SK-N-SH (cell line): ENCODE measurements at regions not wholly inside any gene's neighbourhood (a gene's known extent, or its start where the extent isn't known, plus 50 kb on each side); places are given as distances from the start of the nearest gene placed in this dataset.

Experiments used
- CTCF ChIA-PET: fragments of 300-600, 350-600 bp; formaldehyde crosslinking; extraction: SDS; loops from one replicate; lab custom pipeline; 2021; lab: Yijun Ruan, JAX
- POLR2A ChIA-PET: fragments of 350-600 bp; sonication (Branson Sonifier 250); formaldehyde crosslinking; extraction: SDS; loops from one replicate; lab custom pipeline; 2020; ENCODE audit warnings: antibody characterized with exemption, inconsistent platforms; lab: Yijun Ruan, JAX
- DNase-seq: peaks from one replicate; pipeline ENCODE4 v3.0.0; 2012
- H2AFZ ChIP-seq: fragments of 200-600 bp; sonication (generic); 2 replicates; pipeline ENCODE4 v1.8.1; 2016; ENCODE audit warnings: antibody characterized with exemption, mild to moderate bottlenecking, low read depth
- H3F3A ChIP-seq: fragments of 200-600 bp; sonication (generic); replicated peaks from 2 replicates; pipeline ENCODE3; 2016; ENCODE audit warnings: antibody characterized with exemption, mild to moderate bottlenecking; ENCODE audit not compliant: insufficient read depth
- H3K27ac ChIP-seq, 2 experiments: fragments of 200-500 bp in 1 of 2; fragments of 200-600 bp in 1 of 2; sonication (Bioruptor generic) in 1 of 2; sonication (generic), shearing (Covaris generic) in 1 of 2; 2 replicates each; pipeline versions ENCODE4 v1.5.1 to v1.6.1; 2014 to 2016; ENCODE audit warnings: low read depth in 2 of 2, inconsistent platforms in 1 of 2, low read length in 1 of 2, mild to moderate bottlenecking in 1 of 2, mixed read lengths in 1 of 2
- H3K27me3 ChIP-seq: fragments of 200-600 bp; sonication (generic), shearing (Covaris generic); 2 replicates; pipeline ENCODE4 v1.6.1; 2016; ENCODE audit warnings: mixed run types; ENCODE audit not compliant: insufficient read depth
- H3K36me3 ChIP-seq, 2 experiments: fragments of 200-500 bp in 1 of 2; fragments of 200-600 bp in 1 of 2; sonication (Bioruptor generic) in 1 of 2; sonication (generic) in 1 of 2; replicated peaks in 1 of 2; 2 replicates each; pipeline versions ENCODE3 to v1.5.1; 2014 to 2016; ENCODE audit warnings: low read length in 1 of 2, mild to moderate bottlenecking in 1 of 2; ENCODE audit not compliant: insufficient read depth in 2 of 2, control insufficient read depth in 1 of 2
- H3K4me1 ChIP-seq, 2 experiments: fragments of 200-500 bp in 1 of 2; fragments of 200-600 bp in 1 of 2; sonication (Bioruptor generic) in 1 of 2; sonication (generic), shearing (Covaris generic) in 1 of 2; 2 replicates each; pipeline versions ENCODE4 v1.5.1 to v1.6.1; 2014 to 2016; ENCODE audit warnings: low read depth in 1 of 2, low read length in 1 of 2, mixed run types in 1 of 2; ENCODE audit not compliant: insufficient read depth in 2 of 2, control insufficient read depth in 1 of 2
- H3K4me2 ChIP-seq: fragments of 200-600 bp; sonication (generic), shearing (Covaris generic); 2 replicates; pipeline ENCODE4 v1.6.1; 2017; ENCODE audit warnings: mixed run types
- H3K4me3 ChIP-seq, 2 experiments: fragments of 200-500 bp in 1 of 2; fragments of 200-600 bp in 1 of 2; sonication (Bioruptor generic) in 1 of 2; sonication (generic), shearing (Covaris generic) in 1 of 2; 2 replicates each; pipeline versions ENCODE4 v1.5.1 to v1.8.1; 2014 to 2016; ENCODE audit warnings: low read depth in 2 of 2, inconsistent platforms in 1 of 2, low read length in 1 of 2, mild to moderate bottlenecking in 1 of 2, mixed read lengths in 1 of 2, moderate library complexity in 1 of 2
- H3K79me2 ChIP-seq: fragments of 200-600 bp; sonication (generic); 2 replicates; pipeline ENCODE4 v1.8.1; 2017; ENCODE audit warnings: mild to moderate bottlenecking; ENCODE audit not compliant: insufficient read depth
- H3K9ac ChIP-seq: fragments of 200-600 bp; sonication (generic); 2 replicates; pipeline ENCODE4 v1.6.1; 2017; ENCODE audit warnings: mixed run types
- H3K9me2 ChIP-seq: fragments of 200-600 bp; sonication (generic); 2 replicates; pipeline ENCODE4 v1.6.1; 2017; ENCODE audit warnings: mixed run types
- H3K9me3 ChIP-seq: fragments of 200-600 bp; sonication (generic); 2 replicates; pipeline ENCODE4 v1.6.1; 2017; ENCODE audit warnings: mixed run types, mild to moderate bottlenecking, moderate library complexity
- H4K20me1 ChIP-seq: fragments of 200-600 bp; sonication (generic); 2 replicates; pipeline ENCODE4 v1.6.1; 2017; ENCODE audit warnings: mild to moderate bottlenecking, mixed run types; ENCODE audit not compliant: insufficient read depth
- CHD2 ChIP-seq: fragments of 150-350 bp; IDR thresholded peaks from 2 replicates; pipeline ENCODE4 v1.6.1; 2018; ENCODE audit warnings: low read length; ENCODE audit not compliant: partially characterized antibody
- EZH2phosphoT487 ChIP-seq: fragments of 200-600 bp; sonication (generic); IDR thresholded peaks from 2 replicates; pipeline ENCODE4 v1.6.1; 2017; ENCODE audit warnings: low read depth, mixed run types, mild to moderate bottlenecking, antibody characterized with exemption, moderate library complexity, borderline replicate concordance
- FOSL2 ChIP-seq: IDR thresholded peaks from 2 replicates; pipeline ENCODE4 v1.4.0; 2012; ENCODE audit warnings: low read depth, mild to moderate bottlenecking, moderate library complexity, borderline replicate concordance
- FOXJ3 ChIP-seq: sonication (generic); formaldehyde crosslinking; IDR thresholded peaks from 2 replicates; pipeline ENCODE4 v1.5.1; 2020; ENCODE audit warnings: mild to moderate bottlenecking, missing genetic modification reagents
- FOXM1 ChIP-seq: IDR thresholded peaks from 2 replicates; pipeline ENCODE4 v1.4.0; 2012; ENCODE audit warnings: low read depth, mild to moderate bottlenecking
- GATA2 ChIP-seq: sonication (generic); formaldehyde crosslinking; IDR thresholded peaks from 2 replicates; pipeline ENCODE4 v1.5.0; 2020; ENCODE audit warnings: mild to moderate bottlenecking, missing genetic modification reagents
- JUND ChIP-seq: IDR thresholded peaks from 2 replicates; pipeline ENCODE4 v1.4.0; 2012
- MXI1 ChIP-seq: IDR thresholded peaks from 2 replicates; pipeline ENCODE4 v1.6.1; 2012; ENCODE audit warnings: mild to moderate bottlenecking, low read depth, low read length, improper control_type of control experiment
- NFIC ChIP-seq: IDR thresholded peaks from 2 replicates; pipeline ENCODE4 v1.4.0; 2012; ENCODE audit warnings: borderline replicate concordance
- NRF1 ChIP-seq: IDR thresholded peaks from 2 replicates; pipeline ENCODE4 v1.6.1; 2012; ENCODE audit warnings: low read depth, mild to moderate bottlenecking, low read length
- POLR2AphosphoS5 ChIP-seq: IDR thresholded peaks from 2 replicates; pipeline ENCODE4 v1.6.1; 2012; ENCODE audit warnings: low read depth, low read length
- RAD21 ChIP-seq: IDR thresholded peaks from 2 replicates; pipeline ENCODE4 v1.6.1; 2012; ENCODE audit warnings: mild to moderate bottlenecking, low read length
- RCOR1 ChIP-seq: fragments of 150-350 bp; IDR thresholded peaks from 2 replicates; pipeline ENCODE4 v1.6.1; 2017; ENCODE audit warnings: antibody characterized with exemption, low read length
- RFX5 ChIP-seq: IDR thresholded peaks from 2 replicates; pipeline ENCODE4 v1.6.1; 2012; ENCODE audit warnings: mild to moderate bottlenecking, improper control_type of control experiment, low read length
- RXRA ChIP-seq: IDR thresholded peaks from 2 replicates; pipeline ENCODE4 v1.4.0; 2012; ENCODE audit warnings: low read depth, mild to moderate bottlenecking, borderline replicate concordance
- SIN3A ChIP-seq: IDR thresholded peaks from 2 replicates; pipeline ENCODE4 v1.6.1; 2012; ENCODE audit warnings: low read depth, mild to moderate bottlenecking, low read length, moderate library complexity, borderline replicate concordance
- SMC3 ChIP-seq: IDR thresholded peaks from 2 replicates; pipeline ENCODE4 v1.6.1; 2012; ENCODE audit warnings: low read depth, low read length, improper control_type of control experiment
- TAF1 ChIP-seq: IDR thresholded peaks from 2 replicates; pipeline ENCODE4 v1.6.1; 2012; ENCODE audit warnings: low read depth, mild to moderate bottlenecking, low read length, moderate library complexity, borderline replicate concordance
- TCF12 ChIP-seq: IDR thresholded peaks from 2 replicates; pipeline ENCODE4 v1.4.0; 2012
- TEAD4 ChIP-seq: IDR thresholded peaks from 2 replicates; pipeline ENCODE4 v1.4.0; 2012; ENCODE audit warnings: mild to moderate bottlenecking, borderline replicate concordance; ENCODE audit not compliant: insufficient read depth
- YY1 ChIP-seq: IDR thresholded peaks from 2 replicates; pipeline ENCODE4 v1.4.0; 2012; ENCODE audit warnings: low read depth, mild to moderate bottlenecking
- WGBS: methylation state at CpG from one replicate; pipeline ENCODE4 v1.1.6; 2017; ENCODE audit warnings: low lambda C conversion rate; 5-methylcytosine and 5-hydroxymethylcytosine counted together
- TF ChIP-seq, protein P1 (sequence below): fragments of 150-350 bp; IDR thresholded peaks from 2 replicates; pipeline ENCODE4 v1.6.1; 2017; ENCODE audit warnings: antibody characterized with exemption, low read length, low read depth, borderline replicate concordance
- TF ChIP-seq, protein P2 (sequence below): IDR thresholded peaks from 2 replicates; pipeline ENCODE4 v1.6.1; 2012; ENCODE audit warnings: mild to moderate bottlenecking, low read depth, low read length, moderate library complexity
- TF ChIP-seq, protein P3 (sequence below): IDR thresholded peaks from 2 replicates; pipeline ENCODE4 v1.4.0; 2012; ENCODE audit warnings: low read depth, borderline replicate concordance
- TF ChIP-seq, protein P4 (sequence below): IDR thresholded peaks from 2 replicates; pipeline ENCODE4 v1.4.0; 2012; ENCODE audit warnings: low read depth, borderline replicate concordance
- TF ChIP-seq, protein P5 (sequence below): IDR thresholded peaks from 2 replicates; pipeline ENCODE4 v1.4.0; 2012; ENCODE audit warnings: low read depth
- TF ChIP-seq, protein P6 (sequence below): fragments of 150-350 bp; IDR thresholded peaks from 2 replicates; pipeline ENCODE4 v1.6.1; 2016; ENCODE audit warnings: mild to moderate bottlenecking, low read depth, low read length

DNA sequence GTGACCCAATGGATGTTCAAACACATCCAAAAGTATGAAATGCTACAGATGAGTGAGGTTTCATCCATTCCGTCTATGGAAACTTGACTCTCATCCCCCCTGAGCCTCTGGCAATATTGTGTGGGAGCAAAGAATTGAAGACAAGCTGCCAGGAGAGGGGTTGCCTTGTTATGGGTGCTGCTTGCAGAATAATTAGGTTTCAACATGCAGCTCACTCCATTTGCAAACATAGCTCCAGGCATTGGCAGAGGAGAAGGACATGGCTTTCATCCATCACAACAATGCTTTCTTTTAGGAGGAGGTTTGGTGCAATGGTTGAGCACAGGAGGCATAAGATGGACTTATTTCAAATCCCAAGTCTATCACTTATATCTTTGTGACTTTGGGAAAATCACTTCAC is 220.7 kb upstream of the SRRM4 start:
- Histone ChIP-seq H3K27ac (peak overlapping the region in 1 of 2 experiments; percentile 68; a peak in 1 of 4 replicates), H3K36me3 (no peaks in the 10 kb centered on the region), H3K9me2 (no peaks in the 10 kb centered on the region), H3K4me1 (peaks cover 0 to 30% of the 10 kb centered on the region in 2 experiments; a peak in 2 of 4 replicates), H4K20me1 (no peaks in the 10 kb centered on the region), H3K9ac (no peak overlapping the region), H3K4me3 (no peak overlapping the region), H2AFZ (no peak overlapping the region), H3K27me3 (no peaks in the 10 kb centered on the region), H3K9me3 (no peaks in the 10 kb centered on the region), H3K4me2 (no peak overlapping the region), H3F3A (no peaks in the 10 kb centered on the region), H3K79me2 (no peaks in the 10 kb centered on the region)
- peak; percentile 45 for DNase-seq
- ChIA-PET POLR2A (no interaction called here), CTCF (interaction anchor here (0.8 to 1.6 kb wide), 5 partner anchors 9 to 653 kb away, joined by 3 to 4 read pairs (median 3); no protein-coding TSS in a partner anchor)
- WGBS, result 20% methylated on average over 1 of the region's 1 CpG
- TF ChIP-seq SIN3A (no peak), NFIC (no peak), NRF1 (no peak), RAD21 (no peak), FOXJ3 (CRISPR knock-in tag) (no peak), EZH2phosphoT487 (no peak), TEAD4 (no peak), RCOR1 (peak; percentile 54; the same call in 1 of the 2 replicates), RXRA (no peak), TCF12 (no peak), JUND (no peak), FOSL2 (no peak), CHD2 (peak; percentile 56), YY1 (no peak), POLR2AphosphoS5 (no peak), GATA2 (CRISPR knock-in tag) (peak; percentile 53), MXI1 (peak; percentile 50; the same call in 1 of the 2 replicates), FOXM1 (no peak), RFX5 (no peak), SMC3 (no peak), TAF1 (no peak)
- TF ChIP-seq, protein P1, sequence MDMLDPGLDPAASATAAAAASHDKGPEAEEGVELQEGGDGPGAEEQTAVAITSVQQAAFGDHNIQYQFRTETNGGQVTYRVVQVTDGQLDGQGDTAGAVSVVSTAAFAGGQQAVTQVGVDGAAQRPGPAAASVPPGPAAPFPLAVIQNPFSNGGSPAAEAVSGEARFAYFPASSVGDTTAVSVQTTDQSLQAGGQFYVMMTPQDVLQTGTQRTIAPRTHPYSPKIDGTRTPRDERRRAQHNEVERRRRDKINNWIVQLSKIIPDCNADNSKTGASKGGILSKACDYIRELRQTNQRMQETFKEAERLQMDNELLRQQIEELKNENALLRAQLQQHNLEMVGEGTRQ, result no peak
- TF ChIP-seq, protein P2, sequence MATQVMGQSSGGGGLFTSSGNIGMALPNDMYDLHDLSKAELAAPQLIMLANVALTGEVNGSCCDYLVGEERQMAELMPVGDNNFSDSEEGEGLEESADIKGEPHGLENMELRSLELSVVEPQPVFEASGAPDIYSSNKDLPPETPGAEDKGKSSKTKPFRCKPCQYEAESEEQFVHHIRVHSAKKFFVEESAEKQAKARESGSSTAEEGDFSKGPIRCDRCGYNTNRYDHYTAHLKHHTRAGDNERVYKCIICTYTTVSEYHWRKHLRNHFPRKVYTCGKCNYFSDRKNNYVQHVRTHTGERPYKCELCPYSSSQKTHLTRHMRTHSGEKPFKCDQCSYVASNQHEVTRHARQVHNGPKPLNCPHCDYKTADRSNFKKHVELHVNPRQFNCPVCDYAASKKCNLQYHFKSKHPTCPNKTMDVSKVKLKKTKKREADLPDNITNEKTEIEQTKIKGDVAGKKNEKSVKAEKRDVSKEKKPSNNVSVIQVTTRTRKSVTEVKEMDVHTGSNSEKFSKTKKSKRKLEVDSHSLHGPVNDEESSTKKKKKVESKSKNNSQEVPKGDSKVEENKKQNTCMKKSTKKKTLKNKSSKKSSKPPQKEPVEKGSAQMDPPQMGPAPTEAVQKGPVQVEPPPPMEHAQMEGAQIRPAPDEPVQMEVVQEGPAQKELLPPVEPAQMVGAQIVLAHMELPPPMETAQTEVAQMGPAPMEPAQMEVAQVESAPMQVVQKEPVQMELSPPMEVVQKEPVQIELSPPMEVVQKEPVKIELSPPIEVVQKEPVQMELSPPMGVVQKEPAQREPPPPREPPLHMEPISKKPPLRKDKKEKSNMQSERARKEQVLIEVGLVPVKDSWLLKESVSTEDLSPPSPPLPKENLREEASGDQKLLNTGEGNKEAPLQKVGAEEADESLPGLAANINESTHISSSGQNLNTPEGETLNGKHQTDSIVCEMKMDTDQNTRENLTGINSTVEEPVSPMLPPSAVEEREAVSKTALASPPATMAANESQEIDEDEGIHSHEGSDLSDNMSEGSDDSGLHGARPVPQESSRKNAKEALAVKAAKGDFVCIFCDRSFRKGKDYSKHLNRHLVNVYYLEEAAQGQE, result no peak
- TF ChIP-seq, protein P3, sequence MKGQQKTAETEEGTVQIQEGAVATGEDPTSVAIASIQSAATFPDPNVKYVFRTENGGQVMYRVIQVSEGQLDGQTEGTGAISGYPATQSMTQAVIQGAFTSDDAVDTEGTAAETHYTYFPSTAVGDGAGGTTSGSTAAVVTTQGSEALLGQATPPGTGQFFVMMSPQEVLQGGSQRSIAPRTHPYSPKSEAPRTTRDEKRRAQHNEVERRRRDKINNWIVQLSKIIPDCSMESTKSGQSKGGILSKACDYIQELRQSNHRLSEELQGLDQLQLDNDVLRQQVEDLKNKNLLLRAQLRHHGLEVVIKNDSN, result no peak
- TF ChIP-seq, protein P4, sequence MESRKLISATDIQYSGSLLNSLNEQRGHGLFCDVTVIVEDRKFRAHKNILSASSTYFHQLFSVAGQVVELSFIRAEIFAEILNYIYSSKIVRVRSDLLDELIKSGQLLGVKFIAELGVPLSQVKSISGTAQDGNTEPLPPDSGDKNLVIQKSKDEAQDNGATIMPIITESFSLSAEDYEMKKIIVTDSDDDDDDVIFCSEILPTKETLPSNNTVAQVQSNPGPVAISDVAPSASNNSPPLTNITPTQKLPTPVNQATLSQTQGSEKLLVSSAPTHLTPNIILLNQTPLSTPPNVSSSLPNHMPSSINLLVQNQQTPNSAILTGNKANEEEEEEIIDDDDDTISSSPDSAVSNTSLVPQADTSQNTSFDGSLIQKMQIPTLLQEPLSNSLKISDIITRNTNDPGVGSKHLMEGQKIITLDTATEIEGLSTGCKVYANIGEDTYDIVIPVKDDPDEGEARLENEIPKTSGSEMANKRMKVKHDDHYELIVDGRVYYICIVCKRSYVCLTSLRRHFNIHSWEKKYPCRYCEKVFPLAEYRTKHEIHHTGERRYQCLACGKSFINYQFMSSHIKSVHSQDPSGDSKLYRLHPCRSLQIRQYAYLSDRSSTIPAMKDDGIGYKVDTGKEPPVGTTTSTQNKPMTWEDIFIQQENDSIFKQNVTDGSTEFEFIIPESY, result no peak
- TF ChIP-seq, protein P5, sequence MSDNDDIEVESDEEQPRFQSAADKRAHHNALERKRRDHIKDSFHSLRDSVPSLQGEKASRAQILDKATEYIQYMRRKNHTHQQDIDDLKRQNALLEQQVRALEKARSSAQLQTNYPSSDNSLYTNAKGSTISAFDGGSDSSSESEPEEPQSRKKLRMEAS, result no peak
- TF ChIP-seq, protein P6, sequence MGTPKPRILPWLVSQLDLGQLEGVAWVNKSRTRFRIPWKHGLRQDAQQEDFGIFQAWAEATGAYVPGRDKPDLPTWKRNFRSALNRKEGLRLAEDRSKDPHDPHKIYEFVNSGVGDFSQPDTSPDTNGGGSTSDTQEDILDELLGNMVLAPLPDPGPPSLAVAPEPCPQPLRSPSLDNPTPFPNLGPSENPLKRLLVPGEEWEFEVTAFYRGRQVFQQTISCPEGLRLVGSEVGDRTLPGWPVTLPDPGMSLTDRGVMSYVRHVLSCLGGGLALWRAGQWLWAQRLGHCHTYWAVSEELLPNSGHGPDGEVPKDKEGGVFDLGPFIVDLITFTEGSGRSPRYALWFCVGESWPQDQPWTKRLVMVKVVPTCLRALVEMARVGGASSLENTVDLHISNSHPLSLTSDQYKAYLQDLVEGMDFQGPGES, result no peak
